ENCODE measurements at regions not wholly inside any gene's neighbourhood (a gene's known extent, or its start where the extent isn't known, plus 50 kb on each side); places are given as distances from the start of the nearest gene placed in this dataset.

GRCh38 chr7:50953820-50954219, 171.1 kb upstream of the GRB10 start:
- Histone ChIP-seq H3K79me2 (no peaks in the 10 kb centered on the region), H3K9me2 (replicated peaks; ENCODE audit: insufficient read depth) (no peaks in the 10 kb centered on the region), H2AFZ (no peak overlapping the region), H3K36me3 (replicated peaks; ENCODE audit: insufficient read depth, low read depth) (no peaks in the 10 kb centered on the region), H3K4me2 (no peak overlapping the region), H3K27ac (peak overlapping the region; percentile 48), H3K4me1 (ENCODE audit: insufficient read depth) (peaks cover 13% of the 10 kb centered on the region), H3K4me3 (no peak overlapping the region), H3K27me3 (no peaks in the 10 kb centered on the region), H3K9me3 (ENCODE audit: low read depth) (no peaks in the 10 kb centered on the region), H4K20me1 (ENCODE audit: insufficient read depth, poor library complexity, severe bottlenecking) (no peaks in the 10 kb centered on the region)
- DNase-seq (ENCODE audit: low spot score): no peak
- TF ChIP-seq EZH2 (IDR thresholded peaks at IDR 0.05; ENCODE audit: borderline replicate concordance) (no peak), EZH2phosphoT487 (IDR thresholded peaks at IDR 0.05; ENCODE audit: low read depth, severe bottlenecking, unreplicated experiment) (no peak)
- TF ChIP-seq, protein P1, sequence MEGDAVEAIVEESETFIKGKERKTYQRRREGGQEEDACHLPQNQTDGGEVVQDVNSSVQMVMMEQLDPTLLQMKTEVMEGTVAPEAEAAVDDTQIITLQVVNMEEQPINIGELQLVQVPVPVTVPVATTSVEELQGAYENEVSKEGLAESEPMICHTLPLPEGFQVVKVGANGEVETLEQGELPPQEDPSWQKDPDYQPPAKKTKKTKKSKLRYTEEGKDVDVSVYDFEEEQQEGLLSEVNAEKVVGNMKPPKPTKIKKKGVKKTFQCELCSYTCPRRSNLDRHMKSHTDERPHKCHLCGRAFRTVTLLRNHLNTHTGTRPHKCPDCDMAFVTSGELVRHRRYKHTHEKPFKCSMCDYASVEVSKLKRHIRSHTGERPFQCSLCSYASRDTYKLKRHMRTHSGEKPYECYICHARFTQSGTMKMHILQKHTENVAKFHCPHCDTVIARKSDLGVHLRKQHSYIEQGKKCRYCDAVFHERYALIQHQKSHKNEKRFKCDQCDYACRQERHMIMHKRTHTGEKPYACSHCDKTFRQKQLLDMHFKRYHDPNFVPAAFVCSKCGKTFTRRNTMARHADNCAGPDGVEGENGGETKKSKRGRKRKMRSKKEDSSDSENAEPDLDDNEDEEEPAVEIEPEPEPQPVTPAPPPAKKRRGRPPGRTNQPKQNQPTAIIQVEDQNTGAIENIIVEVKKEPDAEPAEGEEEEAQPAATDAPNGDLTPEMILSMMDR (IDR thresholded peaks at IDR 0.05; ENCODE audit: poor library complexity): no peak
- WGBS (ENCODE audit: low lambda C conversion rate, missing lambda C conversion rate): 80% methylated on average over 3 of the region's 3 CpGs

- H3K27ac ChIP-seq: peak overlapping the region; percentile 48
- H2AFZ ChIP-seq: no peak overlapping the region
- H3K9me3 ChIP-seq (ENCODE audit: low read depth): no peaks in the 10 kb centered on the region
- H4K20me1 ChIP-seq (ENCODE audit: insufficient read depth, poor library complexity, severe bottlenecking): no peaks in the 10 kb centered on the region
- H3K4me2 ChIP-seq: no peak overlapping the region
- H3K9me2 ChIP-seq (replicated peaks; ENCODE audit: insufficient read depth): no peaks in the 10 kb centered on the region
- no peak for DNase-seq (ENCODE audit: low spot score)
- 81% methylated on average over 6 of the region's 6 CpGs for WGBS (ENCODE audit: low lambda C conversion rate, missing lambda C conversion rate)
- no peaks in the 10 kb centered on the region for H3K36me3 ChIP-seq (replicated peaks; ENCODE audit: insufficient read depth, low read depth)
- TF ChIP-seq EZH2phosphoT487 (IDR thresholded peaks at IDR 0.05; ENCODE audit: low read depth, severe bottlenecking, unreplicated experiment) (no peak), EZH2 (IDR thresholded peaks at IDR 0.05; ENCODE audit: borderline replicate concordance) (no peak)
- TF ChIP-seq, protein P1 (IDR thresholded peaks at IDR 0.05; ENCODE audit: poor library complexity): no peak
- H3K4me3 ChIP-seq: no peak overlapping the region
- H3K4me1 ChIP-seq (ENCODE audit: insufficient read depth): peaks cover 13% of the 10 kb centered on the region
- no peaks in the 10 kb centered on the region for H3K27me3 ChIP-seq
- no peaks in the 10 kb centered on the region for H3K79me2 ChIP-seq
Measured at GRCh38 chr7:50953303-50953702, 170.6 kb upstream of the GRB10 start.

GRCh38 chr7:50952544-50952943, 169.8 kb upstream of the GRB10 start:
- H3K27me3 ChIP-seq: no peaks in the 10 kb centered on the region
- 72% methylated on average over 3 of the region's 3 CpGs for WGBS (ENCODE audit: low lambda C conversion rate, missing lambda C conversion rate)
- no peak overlapping the region for H3K4me2 ChIP-seq
- H3K9me2 ChIP-seq (replicated peaks; ENCODE audit: insufficient read depth): no peaks in the 10 kb centered on the region
- H3K4me1 ChIP-seq (ENCODE audit: insufficient read depth): peaks cover 13% of the 10 kb centered on the region
- H3K9me3 ChIP-seq (ENCODE audit: low read depth): no peaks in the 10 kb centered on the region
- TF ChIP-seq EZH2 (IDR thresholded peaks at IDR 0.05; ENCODE audit: borderline replicate concordance): no peak
- TF ChIP-seq EZH2phosphoT487 (IDR thresholded peaks at IDR 0.05; ENCODE audit: low read depth, severe bottlenecking, unreplicated experiment): no peak
- TF ChIP-seq, protein P1 (IDR thresholded peaks at IDR 0.05; ENCODE audit: poor library complexity): no peak
- H3K36me3 ChIP-seq (replicated peaks; ENCODE audit: insufficient read depth, low read depth): no peaks in the 10 kb centered on the region
- H4K20me1 ChIP-seq (ENCODE audit: insufficient read depth, poor library complexity, severe bottlenecking): no peaks in the 10 kb centered on the region
- no peaks in the 10 kb centered on the region for H3K79me2 ChIP-seq
- DNase-seq (ENCODE audit: low spot score): no peak
- no peak overlapping the region for H3K27ac ChIP-seq
- no peak overlapping the region for H3K4me3 ChIP-seq
- H2AFZ ChIP-seq: no peak overlapping the region

DNA sequence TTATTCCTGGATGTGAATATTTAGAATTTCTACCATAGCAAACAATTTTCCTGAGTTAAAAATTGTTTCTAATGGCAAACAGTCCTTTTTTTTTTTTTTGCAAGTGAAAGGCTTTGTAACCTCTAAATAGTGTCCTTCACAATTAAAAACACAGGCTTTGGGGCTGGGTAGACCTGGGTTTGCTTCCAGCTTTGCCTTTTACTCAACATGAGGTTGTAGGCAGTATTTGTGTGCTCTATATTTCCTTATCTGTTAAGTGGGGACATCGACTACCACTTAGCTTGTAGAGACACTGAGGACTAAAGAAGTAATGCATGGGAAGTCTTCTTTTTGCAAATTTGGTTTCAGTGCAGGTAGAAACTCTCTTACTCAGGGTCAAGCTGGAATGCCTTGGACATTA, 169.4 kb upstream of the GRB10 start:
- no peak for DNase-seq (ENCODE audit: low spot score)
- H3K9me2 ChIP-seq (replicated peaks; ENCODE audit: insufficient read depth): no peaks in the 10 kb centered on the region
- no peaks in the 10 kb centered on the region for H3K27me3 ChIP-seq
- no peaks in the 10 kb centered on the region for H3K36me3 ChIP-seq (replicated peaks; ENCODE audit: insufficient read depth, low read depth)
- H4K20me1 ChIP-seq (ENCODE audit: insufficient read depth, poor library complexity, severe bottlenecking): no peaks in the 10 kb centered on the region
- H3K79me2 ChIP-seq: no peaks in the 10 kb centered on the region
- 84% methylated on average over 1 of the region's 1 CpG for WGBS (ENCODE audit: low lambda C conversion rate, missing lambda C conversion rate)
- TF ChIP-seq EZH2 (IDR thresholded peaks at IDR 0.05; ENCODE audit: borderline replicate concordance) (no peak), EZH2phosphoT487 (IDR thresholded peaks at IDR 0.05; ENCODE audit: low read depth, severe bottlenecking, unreplicated experiment) (no peak)
- TF ChIP-seq, protein P1 (IDR thresholded peaks at IDR 0.05; ENCODE audit: poor library complexity): no peak
- H3K4me3 ChIP-seq: no peak overlapping the region
- H3K4me1 ChIP-seq (ENCODE audit: insufficient read depth): peaks cover 12% of the 10 kb centered on the region
- no peak overlapping the region for H2AFZ ChIP-seq
- H3K9me3 ChIP-seq (ENCODE audit: low read depth): no peaks in the 10 kb centered on the region
- no peak overlapping the region for H3K27ac ChIP-seq
- H3K4me2 ChIP-seq: no peak overlapping the region
